NT2/D1 (cell line): ENCODE measurements at regions not wholly inside any gene's neighbourhood (a gene's known extent, or its start where the extent isn't known, plus 50 kb on each side); places are given as distances from the start of the nearest gene placed in this dataset.

Experiments
- SUZ12 ChIP-seq: IDR thresholded peaks from 2 replicates; pipeline ENCODE4 v1.6.1; 2011; ENCODE audit not compliant: insufficient read length, insufficient read depth; ENCODE audit errors: extremely low read depth
- YY1 ChIP-seq: IDR thresholded peaks from 2 replicates; pipeline ENCODE4 v1.6.1; 2011; ENCODE audit not compliant: insufficient read length, insufficient read depth

DNA sequence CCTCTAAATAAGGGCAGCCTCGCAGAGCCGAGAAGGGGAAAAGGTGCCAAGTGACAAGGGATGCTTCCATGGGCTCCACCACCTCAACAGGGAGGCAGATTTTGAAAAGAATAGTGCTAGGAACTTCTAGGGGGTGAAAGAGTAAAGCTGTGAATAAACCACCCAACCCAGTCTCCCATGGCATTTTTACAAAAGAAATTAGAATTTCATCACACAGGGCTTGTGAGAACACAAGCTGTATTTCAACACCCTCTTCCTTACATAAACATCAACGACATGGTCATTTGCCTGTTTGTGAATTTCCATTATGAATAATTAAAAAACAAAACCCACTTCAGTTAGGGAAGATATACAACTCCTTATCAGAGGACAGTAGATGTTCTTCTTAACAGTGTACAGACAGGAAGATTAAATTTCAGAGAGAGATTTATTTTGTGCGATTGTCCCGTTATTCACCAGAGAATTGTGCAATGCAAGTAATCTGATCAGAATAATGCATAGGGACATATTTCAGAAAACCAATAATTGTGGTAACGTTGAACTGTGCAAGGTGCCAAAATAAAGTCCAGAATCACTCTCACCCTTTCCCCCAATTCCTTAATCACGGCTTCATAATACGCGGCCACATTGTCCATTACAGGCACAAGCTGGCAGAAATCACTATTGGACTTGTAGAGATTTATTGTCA is 207.8 kb upstream of the MGMT start:
- TF ChIP-seq YY1 (no peak), SUZ12 (no peak)
